ENCODE measurements at regions not wholly inside any gene's neighbourhood (a gene's known extent, or its start where the extent isn't known, plus 50 kb on each side); places are given as distances from the start of the nearest gene placed in this dataset.

- no peak for DNase-seq
These were observed 199.3 kb upstream of the PPFIA2 start for GRCh38 chr12:81958406-81958805.

- no peak for DNase-seq
These were observed 198.5 kb upstream of the PPFIA2 start for GRCh38 chr12:81957631-81958030.

GRCh38 chr12:81956468-81956860, 197.3 kb upstream of the PPFIA2 start:
- no peak for DNase-seq

- DNase-seq, result no peak
These were observed 194.4 kb upstream of the PPFIA2 start for GRCh38 chr12:81953541-81953940.

- DNase-seq, result no peak
These were observed 191.7 kb upstream of the PPFIA2 start for GRCh38 chr12:81950871-81951270.

- DNase-seq, result no peak
These were observed 190.7 kb upstream of the PPFIA2 start for GRCh38 chr12:81949841-81950308.

GRCh38 chr12:81949416-81949815, 190.3 kb upstream of the PPFIA2 start:
- DNase-seq, result no peak

GRCh38 chr12:81944886-81945285, 185.7 kb upstream of the PPFIA2 start:
- DNase-seq, result no peak

- no peak for DNase-seq
These were observed 183.4 kb upstream of the PPFIA2 start for GRCh38 chr12:81942594-81942993.

- DNase-seq, result no peak
These were observed 170.9 kb upstream of the PPFIA2 start for GRCh38 chr12:81930037-81930436.

GRCh38 chr12:81896771-81897170, 137.6 kb upstream of the PPFIA2 start:
- DNase-seq, result no peak

- no peak for DNase-seq
These were observed 129.8 kb upstream of the PPFIA2 start for GRCh38 chr12:81888961-81889360.

GRCh38 chr12:81888106-81888740, 129.1 kb upstream of the PPFIA2 start:
- DNase-seq, result no peak

GRCh38 chr12:81874586-81874985, 115.4 kb upstream of the PPFIA2 start:
- DNase-seq, result peak; percentile 1

GRCh38 chr12:81874166-81874565, 115.0 kb upstream of the PPFIA2 start:
- DNase-seq, result no peak

GRCh38 chr12:81872400-81872799, 113.2 kb upstream of the PPFIA2 start:
- DNase-seq, result no peak

GRCh38 chr12:81866081-81866480, 106.9 kb upstream of the PPFIA2 start:
- no peak for DNase-seq

- DNase-seq, result no peak
These were observed 104.3 kb upstream of the PPFIA2 start for GRCh38 chr12:81863406-81863805.

GRCh38 chr12:81859521-81859920, 100.4 kb upstream of the PPFIA2 start:
- no peak for DNase-seq

GRCh38 chr12:81843599-81843998, 84.4 kb upstream of the PPFIA2 start:
- DNase-seq, result no peak

- DNase-seq, result no peak
These were observed 76.6 kb upstream of the PPFIA2 start for GRCh38 chr12:81835783-81836182.

GRCh38 chr12:81819991-81820633, 61.0 kb upstream of the PPFIA2 start:
- no peak for DNase-seq

- DNase-seq, result no peak
These were observed 56.5 kb upstream of the PPFIA2 start for GRCh38 chr12:81815611-81816010.

GRCh38 chr12:81811778-81812125, 52.6 kb upstream of the PPFIA2 start:
- no peak for DNase-seq
